ACC112 (cell line): ENCODE measurements at regions not wholly inside any gene's neighbourhood (a gene's known extent, or its start where the extent isn't known, plus 50 kb on each side); places are given as distances from the start of the nearest gene placed in this dataset.

ENCODE experiments used
- H2AFZ ChIP-seq: fragments of 200-600 bp; sonication (generic); one replicate; pipeline ENCODE4 v1.6.0; 2017; ENCODE audit warnings: antibody characterized with exemption, low read length; ENCODE audit not compliant: unreplicated experiment
- H3K27ac ChIP-seq: fragments of 200-600 bp; sonication (generic); 2 replicates; pipeline ENCODE4 v1.5.1; 2014; ENCODE audit warnings: low read depth, mild to moderate bottlenecking, antibody characterized with exemption, low read length, moderate library complexity
- H3K27me3 ChIP-seq: fragments of 200-600 bp; sonication (generic); 2 replicates; pipeline ENCODE4 v1.6.1; 2014; ENCODE audit warnings: mild to moderate bottlenecking, antibody characterized with exemption, low read length, moderate library complexity, mixed read lengths; ENCODE audit not compliant: insufficient read depth
- H3K36me3 ChIP-seq: fragments of 200-600 bp; sonication (generic); 2 replicates; pipeline ENCODE4 v1.6.1; 2016; ENCODE audit warnings: mild to moderate bottlenecking, antibody characterized with exemption, low read length, moderate library complexity, mixed read lengths; ENCODE audit not compliant: insufficient read depth
- H3K4me1 ChIP-seq: fragments of 200-600 bp; sonication (generic); one replicate; pipeline ENCODE4 v1.6.1; 2016; ENCODE audit warnings: low read length, mixed read lengths; ENCODE audit not compliant: insufficient read depth, unreplicated experiment, control insufficient read depth
- H3K4me3 ChIP-seq: fragments of 200-600 bp; sonication (generic); 2 replicates; pipeline ENCODE4 v1.5.1; 2014; ENCODE audit warnings: mild to moderate bottlenecking, low read depth, low read length
- H3K79me2 ChIP-seq: fragments of 200-600 bp; sonication (generic); one replicate; pipeline ENCODE4 v1.6.0; 2016; ENCODE audit warnings: low read length; ENCODE audit not compliant: control insufficient read depth, unreplicated experiment, insufficient read depth

DNA sequence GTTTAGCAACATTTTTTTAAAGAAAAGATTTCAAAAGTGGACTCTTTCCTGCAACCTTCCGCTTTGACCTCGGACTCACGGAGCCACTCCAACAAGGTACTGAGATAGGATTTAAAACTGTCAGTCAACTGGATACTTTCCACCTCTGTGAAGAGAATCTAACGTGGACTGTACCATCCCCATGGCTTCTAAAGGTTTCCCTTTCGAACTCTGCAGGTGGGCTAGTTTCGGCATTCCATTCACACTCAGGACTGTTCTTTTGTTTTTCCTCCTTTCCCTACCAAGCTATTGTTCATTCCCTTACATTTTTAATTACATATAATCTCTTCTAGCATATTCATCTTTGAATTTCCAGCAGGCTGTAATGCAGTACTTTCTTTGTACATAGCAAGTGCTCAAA is 88.5 kb upstream of the AKIP1 start:
- Histone ChIP-seq H3K27me3 (no peaks in the 10 kb centered on the region), H3K4me3 (no peak overlapping the region), H3K27ac (no peak overlapping the region), H3K79me2 (no peaks in the 10 kb centered on the region), H3K4me1 (peaks cover 19% of the 10 kb centered on the region), H2AFZ (no peak overlapping the region), H3K36me3 (no peaks in the 10 kb centered on the region)

DNA sequence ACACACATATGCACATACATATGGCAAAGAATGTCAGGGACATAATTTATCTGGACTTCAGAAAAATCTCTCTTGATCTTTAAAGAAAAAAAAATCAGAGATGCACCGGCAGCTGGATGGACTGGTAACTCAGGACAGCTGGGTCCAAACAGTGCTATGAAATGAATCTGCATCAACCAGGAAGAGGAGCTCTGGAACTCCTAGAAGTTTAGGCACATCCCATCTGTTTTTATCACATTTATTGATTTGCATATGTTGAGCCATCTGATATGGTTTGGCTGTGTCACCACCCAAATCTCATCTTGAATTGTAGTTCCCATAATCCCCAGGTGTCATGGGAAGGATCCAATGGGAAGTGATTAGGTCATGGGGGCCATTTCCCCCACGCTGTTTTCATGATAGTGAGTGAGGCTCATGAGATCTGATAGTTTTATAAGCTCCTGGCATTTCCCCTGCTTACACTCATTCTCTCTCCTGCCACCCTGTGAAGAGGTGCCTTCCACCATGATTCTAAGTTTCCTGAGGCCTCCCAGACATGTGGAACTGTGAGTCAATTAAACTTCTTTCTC is 87.7 kb upstream of the AKIP1 start:
- H3K4me3 ChIP-seq = no peak overlapping the region
- H3K79me2 ChIP-seq = no peaks in the 10 kb centered on the region
- no peaks in the 10 kb centered on the region for H3K36me3 ChIP-seq
- no peak overlapping the region for H3K27ac ChIP-seq
- H2AFZ ChIP-seq = no peak overlapping the region
- no peaks in the 10 kb centered on the region for H3K27me3 ChIP-seq
- peaks cover 20% of the 10 kb centered on the region for H3K4me1 ChIP-seq

DNA sequence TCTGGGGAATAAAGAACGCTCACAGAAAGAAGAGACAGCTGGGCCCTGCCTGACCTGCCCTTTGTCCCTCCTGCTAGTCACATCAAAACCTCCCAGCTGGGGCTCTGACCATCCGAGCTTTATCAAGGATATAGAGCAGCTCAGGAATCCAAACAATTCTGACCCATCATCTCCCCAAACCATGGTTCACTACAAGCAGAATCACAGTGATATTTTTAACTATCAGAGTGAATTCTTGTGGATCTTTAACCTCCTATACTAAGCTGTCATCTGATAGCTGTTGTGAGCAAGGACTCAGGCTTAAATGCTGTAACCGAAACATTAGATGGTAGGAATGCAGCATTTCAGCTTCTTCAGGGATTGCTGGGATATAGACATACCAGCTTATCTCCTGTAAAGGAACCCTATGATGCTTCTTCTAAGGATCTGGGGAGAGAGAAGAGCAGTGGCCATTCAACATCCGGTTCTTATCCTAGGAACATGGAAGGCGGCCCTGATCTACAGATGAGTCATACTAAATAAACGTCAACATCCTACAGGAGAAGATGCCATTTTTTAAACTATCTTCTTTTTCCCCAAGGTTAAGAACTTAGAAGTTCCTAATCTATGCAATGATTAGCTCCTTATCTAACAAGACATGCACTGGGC is 84.7 kb upstream of the AKIP1 start:
- Histone ChIP-seq H3K36me3 (no peaks in the 10 kb centered on the region), H3K27me3 (no peaks in the 10 kb centered on the region), H3K79me2 (no peaks in the 10 kb centered on the region), H3K4me1 (peaks cover 20% of the 10 kb centered on the region), H2AFZ (peak overlapping the region; percentile 85), H3K4me3 (peak overlapping the region; percentile 20; the same call in 1 of the 2 replicates), H3K27ac (peak overlapping the region; percentile 74)

DNA sequence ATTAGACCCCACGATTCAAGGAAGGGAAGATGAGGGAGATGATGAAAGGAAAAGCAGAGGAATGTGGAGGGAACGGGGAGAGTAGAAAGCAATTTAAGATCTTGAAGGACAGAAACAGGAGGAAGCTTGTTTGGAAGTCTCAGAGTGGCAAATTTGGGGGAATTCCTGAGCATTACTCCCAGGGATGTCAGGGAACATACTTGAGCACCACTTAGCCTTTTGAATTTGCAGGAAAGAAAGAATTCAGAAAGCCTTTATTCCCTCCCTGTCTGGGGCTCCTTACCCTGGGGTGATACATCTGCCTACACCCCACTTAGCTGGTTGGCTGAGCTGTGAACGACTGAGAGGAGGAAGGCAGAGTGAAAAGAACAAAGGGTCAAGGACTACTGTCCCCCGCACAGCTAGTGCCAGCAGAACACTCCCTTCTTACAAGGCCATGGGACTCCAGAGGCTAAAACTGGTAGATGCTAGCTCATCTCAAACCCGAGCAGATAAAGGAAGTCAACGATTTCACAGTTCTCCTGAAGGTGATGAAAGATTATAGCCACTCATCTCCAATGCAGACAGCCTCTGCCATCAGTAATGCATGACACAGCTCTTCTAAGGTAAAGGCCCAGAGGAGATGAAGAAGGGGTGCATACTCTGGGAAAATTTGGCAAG is 84.0 kb upstream of the AKIP1 start:
- Histone ChIP-seq H3K4me3 (peak overlapping the region; percentile 20; the same call in 1 of the 2 replicates), H3K27ac (peak overlapping the region; percentile 74), H3K27me3 (no peaks in the 10 kb centered on the region), H3K36me3 (no peaks in the 10 kb centered on the region), H3K4me1 (peaks cover 20% of the 10 kb centered on the region), H2AFZ (peak overlapping the region; percentile 85), H3K79me2 (no peaks in the 10 kb centered on the region)

DNA sequence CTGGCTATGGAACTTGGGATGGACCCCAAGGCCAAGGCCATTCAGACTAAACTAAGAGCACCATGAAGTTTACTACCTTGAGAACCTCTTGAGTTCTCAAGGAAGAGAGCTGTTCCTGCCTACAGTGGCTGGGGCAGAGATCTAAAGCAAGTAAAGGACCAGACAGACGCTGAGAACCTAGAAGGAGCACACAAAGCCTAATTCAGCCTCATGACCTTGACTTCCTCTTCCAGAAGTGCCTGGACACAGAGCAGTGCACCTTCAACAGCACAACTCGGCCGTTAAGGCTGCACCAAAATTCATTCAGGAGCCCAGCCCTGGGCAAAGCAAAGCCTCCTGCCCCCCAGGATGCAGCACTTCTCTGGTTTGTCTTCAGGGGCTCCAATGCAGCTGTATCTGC is 82.9 kb upstream of the AKIP1 start:
- peaks cover 28% of the 10 kb centered on the region for H3K4me1 ChIP-seq
- no peak overlapping the region for H3K4me3 ChIP-seq
- no peaks in the 10 kb centered on the region for H3K27me3 ChIP-seq
- H3K79me2 ChIP-seq = no peaks in the 10 kb centered on the region
- no peaks in the 10 kb centered on the region for H3K36me3 ChIP-seq
- H3K27ac ChIP-seq = no peak overlapping the region
- H2AFZ ChIP-seq = no peak overlapping the region

DNA sequence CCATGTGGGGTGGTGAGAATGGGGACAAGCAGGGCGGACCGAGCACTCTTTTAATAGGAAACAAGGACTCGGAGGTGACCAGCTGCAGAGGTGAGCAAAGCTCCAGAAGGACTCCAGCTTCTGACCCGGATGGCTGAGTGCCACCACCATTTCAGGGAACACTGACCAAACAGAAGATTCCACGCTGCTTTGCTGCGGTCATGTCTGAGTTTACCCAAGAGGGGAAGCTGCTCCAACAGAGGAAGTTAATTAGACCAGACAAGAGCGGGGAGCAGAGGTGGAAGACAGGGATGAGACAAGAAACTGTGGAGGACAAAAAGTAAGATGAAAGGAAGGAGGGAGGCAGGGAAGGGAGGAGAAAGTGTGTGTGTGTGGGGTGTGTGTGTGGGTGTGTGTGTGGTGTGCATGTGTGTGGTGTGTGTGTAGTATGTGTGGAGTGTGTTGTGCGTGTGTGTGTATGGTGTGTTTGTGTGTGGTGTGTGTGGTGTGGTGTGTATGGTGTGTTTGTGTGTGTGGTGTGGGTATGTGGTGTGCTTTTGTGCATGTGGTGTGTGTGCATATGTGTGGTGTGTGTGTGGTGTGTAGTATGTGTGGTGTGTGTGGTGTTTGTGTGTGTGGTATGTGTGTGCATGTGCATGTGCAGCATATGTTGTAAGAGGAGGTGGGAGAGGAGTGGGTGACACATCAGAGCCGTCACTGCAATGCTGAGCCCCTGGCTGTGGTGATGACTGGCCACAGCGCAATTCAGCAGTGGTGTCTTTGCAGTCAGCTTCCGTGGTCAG is 82.2 kb upstream of the AKIP1 start:
- H3K27me3 ChIP-seq = no peaks in the 10 kb centered on the region
- H3K4me1 ChIP-seq = peaks cover 34% of the 10 kb centered on the region
- no peak overlapping the region for H3K4me3 ChIP-seq
- H3K79me2 ChIP-seq = no peaks in the 10 kb centered on the region
- H2AFZ ChIP-seq = no peak overlapping the region
- H3K27ac ChIP-seq = no peak overlapping the region
- H3K36me3 ChIP-seq = no peaks in the 10 kb centered on the region

DNA sequence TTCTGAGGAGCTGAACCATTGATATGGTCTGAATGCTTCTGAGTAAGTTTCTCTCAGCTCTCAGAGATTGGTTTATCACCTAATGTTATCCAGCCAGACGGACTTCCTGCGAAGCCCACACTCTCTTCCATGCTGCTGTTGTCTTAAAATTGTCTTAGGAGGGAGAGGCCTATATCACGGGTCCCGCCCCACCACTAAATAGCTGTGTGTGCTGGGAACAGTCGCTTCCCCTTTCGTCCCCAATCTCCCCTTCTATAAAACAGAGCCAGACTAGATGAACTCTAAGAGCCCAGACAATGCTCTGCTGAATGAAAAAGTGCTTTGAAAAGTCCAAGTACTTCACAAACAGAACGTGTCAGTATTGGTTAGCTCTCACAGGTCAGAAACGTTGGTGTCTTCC is 81.4 kb upstream of the AKIP1 start:
- no peak overlapping the region for H2AFZ ChIP-seq
- no peaks in the 10 kb centered on the region for H3K79me2 ChIP-seq
- H3K27me3 ChIP-seq = no peaks in the 10 kb centered on the region
- peaks cover 38% of the 10 kb centered on the region for H3K4me1 ChIP-seq
- no peak overlapping the region for H3K4me3 ChIP-seq
- H3K36me3 ChIP-seq = no peaks in the 10 kb centered on the region
- H3K27ac ChIP-seq = no peak overlapping the region

DNA sequence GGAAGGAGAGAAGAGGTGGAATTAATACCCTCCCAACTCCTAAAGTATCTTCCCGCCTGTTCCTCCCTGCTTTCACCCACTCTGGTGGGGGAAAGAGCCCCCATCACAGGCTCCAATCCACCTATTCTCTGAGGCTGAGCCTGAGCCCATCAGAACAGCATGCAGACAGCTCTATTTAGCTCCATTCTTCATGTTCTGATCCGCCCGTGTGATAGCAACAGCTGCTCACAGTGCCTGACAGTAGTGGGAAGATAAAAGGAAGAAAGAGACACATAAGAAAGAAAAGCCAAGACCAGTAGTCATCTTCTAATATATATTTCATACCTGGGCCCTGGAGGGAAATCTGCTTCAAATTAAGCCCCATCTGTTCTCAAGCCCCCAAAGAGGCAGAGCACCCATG is 80.3 kb upstream of the AKIP1 start:
- Histone ChIP-seq H3K36me3 (no peaks in the 10 kb centered on the region), H3K79me2 (peaks cover 3% of the 10 kb centered on the region), H3K4me1 (peaks cover 37% of the 10 kb centered on the region), H2AFZ (no peak overlapping the region), H3K27me3 (no peaks in the 10 kb centered on the region), H3K4me3 (no peak overlapping the region), H3K27ac (no peak overlapping the region)

DNA sequence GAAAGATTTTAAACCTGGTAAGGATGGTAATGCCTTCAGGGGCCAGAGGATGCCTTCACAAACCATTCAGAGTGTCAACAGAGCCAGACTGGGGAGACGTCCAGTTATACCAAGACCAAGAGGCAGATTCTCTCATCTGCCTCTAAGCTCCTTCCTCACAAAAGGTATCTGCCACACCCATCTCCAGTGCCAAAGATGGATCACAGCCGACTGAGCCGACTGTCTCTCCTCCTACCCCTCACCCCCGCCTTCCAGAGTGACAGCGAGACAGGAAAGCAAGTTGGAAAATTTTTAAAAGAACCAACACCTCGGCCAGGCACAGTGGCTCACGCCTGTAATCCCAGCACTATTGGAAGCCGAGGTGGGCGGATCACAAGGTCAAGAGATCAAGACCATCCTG is 79.1 kb upstream of the AKIP1 start:
- Histone ChIP-seq H3K79me2 (peaks cover 3% of the 10 kb centered on the region), H3K36me3 (no peaks in the 10 kb centered on the region), H3K4me3 (no peak overlapping the region), H3K27ac (no peak overlapping the region), H2AFZ (no peak overlapping the region), H3K27me3 (no peaks in the 10 kb centered on the region), H3K4me1 (peaks cover 25% of the 10 kb centered on the region)

DNA sequence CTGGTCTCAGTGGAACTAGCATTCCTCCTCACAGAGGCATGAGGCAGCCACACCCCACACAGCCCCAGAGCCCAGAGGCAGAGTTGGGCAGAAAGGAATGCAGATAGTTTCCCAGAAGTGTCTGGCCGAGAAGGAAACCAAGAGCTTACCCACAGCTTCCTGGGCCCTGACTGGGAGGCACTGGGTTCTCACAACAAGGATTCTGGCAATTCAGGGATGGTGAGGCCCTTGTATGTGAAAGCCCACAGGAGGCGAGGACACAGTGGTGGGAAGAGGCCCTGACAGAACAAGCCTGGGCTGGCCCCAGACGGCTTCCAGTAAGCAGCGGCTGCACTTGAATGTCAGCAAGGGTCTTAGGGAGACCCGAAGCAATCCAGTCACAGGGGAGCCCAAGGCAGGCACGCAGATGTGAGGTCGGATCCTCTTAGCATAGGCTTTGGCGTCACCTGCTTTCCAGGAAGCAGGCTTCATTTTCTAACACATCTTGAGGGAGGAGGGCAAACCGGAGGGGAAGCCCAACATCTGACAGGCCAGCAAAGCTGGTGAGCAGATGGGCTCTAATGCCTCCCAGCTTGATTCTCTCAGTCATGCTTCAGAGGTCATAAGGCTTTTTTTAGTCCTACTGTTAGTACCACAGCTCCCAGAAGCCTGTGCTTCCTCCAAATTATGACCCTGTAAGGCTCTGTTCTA is 78.3 kb upstream of the AKIP1 start:
- Histone ChIP-seq H3K27ac (peak overlapping the region; percentile 44), H2AFZ (peak overlapping the region; percentile 66), H3K79me2 (peaks cover 3% of the 10 kb centered on the region), H3K36me3 (no peaks in the 10 kb centered on the region), H3K4me1 (peaks cover 18% of the 10 kb centered on the region), H3K27me3 (no peaks in the 10 kb centered on the region), H3K4me3 (no peak overlapping the region)
